ENCODE measurements at regions not wholly inside any gene's neighbourhood (a gene's known extent, or its start where the extent isn't known, plus 50 kb on each side); places are given as distances from the start of the nearest gene placed in this dataset.
A peak's percentile ranks its signal among the peaks of the same experiment; 100 is the strongest.

DNA sequence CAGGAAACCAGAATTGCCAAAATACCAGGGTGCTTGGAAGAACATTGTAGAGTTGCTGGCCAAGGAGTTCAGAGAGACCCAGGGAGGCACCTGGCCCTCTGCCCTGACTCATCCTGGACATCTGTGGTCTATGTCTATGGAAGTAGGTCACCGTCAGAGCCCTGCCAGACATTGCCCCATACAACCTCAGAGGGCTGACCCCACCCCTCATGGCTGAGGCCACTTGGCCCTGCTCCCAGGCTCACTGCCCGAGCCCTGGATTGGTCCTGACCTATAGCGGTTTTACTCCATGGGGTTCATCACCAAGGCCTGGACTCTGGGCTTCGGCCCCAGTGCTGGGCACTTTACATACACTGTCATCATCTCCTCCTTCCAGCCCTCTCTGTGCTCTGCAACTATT is 233.1 kb downstream of the PTPRU start (continued):
- TF ChIP-seq ZSCAN25 (CRISPR knock-in tag; IDR thresholded peaks at IDR 0.05) (no peak), ZNF12 (CRISPR knock-in tag; IDR thresholded peaks at IDR 0.05) (no peak), ZFP37 (CRISPR knock-in tag; IDR thresholded peaks at IDR 0.05; ENCODE audit: borderline replicate concordance) (no peak), DZIP1 (CRISPR knock-in tag; IDR thresholded peaks at IDR 0.05) (no peak), ZNF839 (CRISPR knock-in tag; IDR thresholded peaks at IDR 0.05; ENCODE audit: borderline replicate concordance) (no peak), EHMT2 (IDR thresholded peaks at IDR 0.05; ENCODE audit: borderline replicate concordance, low read depth, low read length) (no peak), CEBPB (IDR thresholded peaks at IDR 0.05; ENCODE audit: borderline replicate concordance, low read depth, low read length) (peak; percentile 75; the same call in 1 of the 2 replicates), MAFG (CRISPR knock-in tag; IDR thresholded peaks at IDR 0.05) (no peak), MAFK (conservative IDR thresholded peaks at IDR 0.05 in 1 of 2, IDR thresholded peaks at IDR 0.05 in 1 of 2; ENCODE audit: low read length in 2 of 2) (no peak), ZNF253 (CRISPR knock-in tag; IDR thresholded peaks at IDR 0.05; ENCODE audit: borderline replicate concordance) (no peak), NR2C2 (CRISPR knock-in tag; IDR thresholded peaks at IDR 0.05; ENCODE audit: borderline replicate concordance) (no peak), ZHX1 (CRISPR knock-in tag; IDR thresholded peaks at IDR 0.05; ENCODE audit: low read depth) (no peak)
- TF ChIP-seq, protein P1, sequence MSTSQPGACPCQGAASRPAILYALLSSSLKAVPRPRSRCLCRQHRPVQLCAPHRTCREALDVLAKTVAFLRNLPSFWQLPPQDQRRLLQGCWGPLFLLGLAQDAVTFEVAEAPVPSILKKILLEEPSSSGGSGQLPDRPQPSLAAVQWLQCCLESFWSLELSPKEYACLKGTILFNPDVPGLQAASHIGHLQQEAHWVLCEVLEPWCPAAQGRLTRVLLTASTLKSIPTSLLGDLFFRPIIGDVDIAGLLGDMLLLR (CRISPR knock-in tag; IDR thresholded peaks at IDR 0.05), result no peak
- TF ChIP-seq, protein P2, sequence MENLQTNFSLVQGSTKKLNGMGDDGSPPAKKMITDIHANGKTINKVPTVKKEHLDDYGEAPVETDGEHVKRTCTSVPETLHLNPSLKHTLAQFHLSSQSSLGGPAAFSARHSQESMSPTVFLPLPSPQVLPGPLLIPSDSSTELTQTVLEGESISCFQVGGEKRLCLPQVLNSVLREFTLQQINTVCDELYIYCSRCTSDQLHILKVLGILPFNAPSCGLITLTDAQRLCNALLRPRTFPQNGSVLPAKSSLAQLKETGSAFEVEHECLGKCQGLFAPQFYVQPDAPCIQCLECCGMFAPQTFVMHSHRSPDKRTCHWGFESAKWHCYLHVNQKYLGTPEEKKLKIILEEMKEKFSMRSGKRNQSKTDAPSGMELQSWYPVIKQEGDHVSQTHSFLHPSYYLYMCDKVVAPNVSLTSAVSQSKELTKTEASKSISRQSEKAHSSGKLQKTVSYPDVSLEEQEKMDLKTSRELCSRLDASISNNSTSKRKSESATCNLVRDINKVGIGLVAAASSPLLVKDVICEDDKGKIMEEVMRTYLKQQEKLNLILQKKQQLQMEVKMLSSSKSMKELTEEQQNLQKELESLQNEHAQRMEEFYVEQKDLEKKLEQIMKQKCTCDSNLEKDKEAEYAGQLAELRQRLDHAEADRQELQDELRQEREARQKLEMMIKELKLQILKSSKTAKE (CRISPR knock-in tag; IDR thresholded peaks at IDR 0.05; ENCODE audit: borderline replicate concordance), result no peak
- TF ChIP-seq, protein P3, sequence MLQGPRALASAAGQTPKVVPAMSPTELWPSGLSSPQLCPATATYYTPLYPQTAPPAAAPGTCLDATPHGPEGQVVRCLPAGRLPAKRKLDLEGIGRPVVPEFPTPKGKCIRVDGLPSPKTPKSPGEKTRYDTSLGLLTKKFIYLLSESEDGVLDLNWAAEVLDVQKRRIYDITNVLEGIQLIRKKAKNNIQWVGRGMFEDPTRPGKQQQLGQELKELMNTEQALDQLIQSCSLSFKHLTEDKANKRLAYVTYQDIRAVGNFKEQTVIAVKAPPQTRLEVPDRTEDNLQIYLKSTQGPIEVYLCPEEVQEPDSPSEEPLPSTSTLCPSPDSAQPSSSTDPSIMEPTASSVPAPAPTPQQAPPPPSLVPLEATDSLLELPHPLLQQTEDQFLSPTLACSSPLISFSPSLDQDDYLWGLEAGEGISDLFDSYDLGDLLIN (CRISPR knock-in tag; IDR thresholded peaks at IDR 0.05; ENCODE audit: borderline replicate concordance), result no peak
